H9 (cell line): ENCODE measurements at regions not wholly inside any gene's neighbourhood (a gene's known extent, or its start where the extent isn't known, plus 50 kb on each side); places are given as distances from the start of the nearest gene placed in this dataset.

Experiments
- DNase-seq: peaks from one replicate; pipeline ENCODE4 v3.0.0-alpha.2; 2017
- H2AFZ ChIP-seq: one replicate; pipeline ENCODE4 v1.6.1; 2013; ENCODE audit warnings: mild to moderate bottlenecking, low read length, control low read depth, moderate library complexity
- H2AK5ac ChIP-seq: 2 replicates; pipeline ENCODE4 v1.6.1; 2013; ENCODE audit warnings: low read length, control low read depth, mixed read lengths; ENCODE audit not compliant: insufficient read length
- H2BK120ac ChIP-seq: one replicate; pipeline ENCODE4 v1.6.1; 2013; ENCODE audit warnings: low read depth, mild to moderate bottlenecking, low read length, control low read depth, inconsistent platforms; ENCODE audit not compliant: poor library complexity, severe bottlenecking
- H2BK12ac ChIP-seq: 2 replicates; pipeline ENCODE4 v1.6.1; 2013; ENCODE audit warnings: low read length, control low read depth, mixed read lengths, low read depth; ENCODE audit not compliant: insufficient read length
- H2BK15ac ChIP-seq: 2 replicates; pipeline ENCODE4 v1.6.1; 2013; ENCODE audit warnings: low read depth, low read length, control low read depth
- H2BK20ac ChIP-seq: one replicate; pipeline ENCODE4 v1.6.1; 2013; ENCODE audit warnings: low read depth, mild to moderate bottlenecking, low read length, control low read depth, inconsistent platforms; ENCODE audit not compliant: poor library complexity, severe bottlenecking
- H2BK5ac ChIP-seq: 2 replicates; pipeline ENCODE4 v1.6.1; 2013; ENCODE audit warnings: low read length, control low read depth, mixed read lengths; ENCODE audit not compliant: insufficient read length
- H3K14ac ChIP-seq: 2 replicates; pipeline ENCODE4 v1.6.1; 2013; ENCODE audit warnings: low read length, control low read depth; ENCODE audit not compliant: insufficient read depth
- H3K18ac ChIP-seq: 2 replicates; pipeline ENCODE4 v1.6.1; 2013; ENCODE audit warnings: low read depth, mild to moderate bottlenecking, mixed read lengths, low read length, control low read depth; ENCODE audit not compliant: insufficient read length
- H3K23ac ChIP-seq: 2 replicates; pipeline ENCODE4 v1.6.1; 2013; ENCODE audit warnings: low read length, control low read depth, mixed read lengths, low read depth; ENCODE audit not compliant: insufficient read length
- H3K23me2 ChIP-seq: 2 replicates; pipeline ENCODE4 v1.6.1; 2013; ENCODE audit warnings: low read depth, mild to moderate bottlenecking, mixed read lengths, low read length, control low read depth; ENCODE audit not compliant: insufficient read length, poor library complexity, severe bottlenecking
- H3K27ac ChIP-seq: 2 replicates; pipeline ENCODE4 v1.5.1; 2013; ENCODE audit warnings: low read length, control low read depth, mixed read lengths, low read depth; ENCODE audit not compliant: insufficient read length
- H3K27me3 ChIP-seq: 2 replicates; pipeline ENCODE4 v1.6.1; 2013; ENCODE audit warnings: low read length, control low read depth, inconsistent platforms; ENCODE audit not compliant: insufficient read depth
- H3K4ac ChIP-seq: 2 replicates; pipeline ENCODE4 v1.6.1; 2013; ENCODE audit warnings: low read depth, mild to moderate bottlenecking, control low read depth, inconsistent platforms, low read length, moderate library complexity
- H3K4me1 ChIP-seq: 2 replicates; pipeline ENCODE4 v1.6.1; 2013; ENCODE audit warnings: low read length, control low read depth, inconsistent platforms; ENCODE audit not compliant: insufficient read depth
- H3K4me2 ChIP-seq: 2 replicates; pipeline ENCODE4 v1.6.1; 2013; ENCODE audit warnings: low read length, control low read depth, mixed read lengths; ENCODE audit not compliant: insufficient read length, insufficient read depth
- H3K56ac ChIP-seq: 2 replicates; pipeline ENCODE4 v1.6.1; 2013; ENCODE audit warnings: low read depth, mild to moderate bottlenecking, mixed read lengths, low read length, control low read depth; ENCODE audit not compliant: insufficient read length
- H3K79me1 ChIP-seq: 2 replicates; pipeline ENCODE4 v1.6.1; 2013; ENCODE audit warnings: low read depth, mild to moderate bottlenecking, moderate library complexity, low read length, control low read depth, inconsistent platforms; ENCODE audit not compliant: insufficient read depth, poor library complexity, severe bottlenecking
- H3K79me2 ChIP-seq: 2 replicates; pipeline ENCODE4 v1.6.1; 2013; ENCODE audit warnings: low read length, control low read depth, inconsistent platforms; ENCODE audit not compliant: insufficient read depth
- H3K9ac ChIP-seq: 2 replicates; pipeline ENCODE4 v1.6.1; 2013; ENCODE audit warnings: low read length, control low read depth, mixed read lengths; ENCODE audit not compliant: insufficient read length; ENCODE audit errors: extremely low read depth
- H3K9me3 ChIP-seq: one replicate; pipeline ENCODE4 v1.6.1; 2013; ENCODE audit warnings: low read depth, low read length, inconsistent platforms; ENCODE audit not compliant: control insufficient read depth
- H3T11ph ChIP-seq: one replicate; pipeline ENCODE4 v1.6.1; 2013; ENCODE audit warnings: mild to moderate bottlenecking, low read length, control low read depth, inconsistent platforms
- H4K20me1 ChIP-seq: one replicate; pipeline ENCODE4 v1.6.1; 2013; ENCODE audit not compliant: control insufficient read depth, insufficient read length, insufficient read depth
- H4K5ac ChIP-seq: 2 replicates; pipeline ENCODE4 v1.6.1; 2013; ENCODE audit warnings: low read depth, mild to moderate bottlenecking, mixed read lengths, low read length, control low read depth; ENCODE audit not compliant: insufficient read length
- H4K8ac ChIP-seq: replicated peaks from 2 replicates; pipeline ENCODE4 v1.6.1; 2013; ENCODE audit warnings: low read length, control low read depth, mixed read lengths, low read depth; ENCODE audit not compliant: insufficient read length
- H4K91ac ChIP-seq: 2 replicates; pipeline ENCODE4 v1.6.1; 2013; ENCODE audit warnings: low read depth, mild to moderate bottlenecking, moderate library complexity, mixed read lengths, low read length, control low read depth; ENCODE audit not compliant: insufficient read length
- H3K27ac Mint-ChIP-seq, 3 experiments: 2 replicates in 2 of 3; 3 replicates in 1 of 3; pipeline ENCODE4 v1.8.0; 2020 to 2021; ENCODE audit warnings: mixed read lengths in 3 of 3, mild to moderate bottlenecking in 1 of 3, moderate library complexity in 1 of 3
- H3K27me3 Mint-ChIP-seq: 2 replicates; pipeline ENCODE4 v1.8.0; 2021; ENCODE audit warnings: low read depth, mild to moderate bottlenecking, moderate library complexity, mixed read lengths
- H3K36me3 Mint-ChIP-seq, 3 experiments: 2 replicates in 2 of 3; 3 replicates in 1 of 3; pipeline ENCODE4 v1.8.0; 2020 to 2021; ENCODE audit warnings: low read depth in 3 of 3, mixed read lengths in 3 of 3; ENCODE audit not compliant: insufficient read depth in 1 of 3
- H3K4me1 Mint-ChIP-seq, 2 experiments: 2 replicates each; pipeline ENCODE4 v1.8.0; 2020; ENCODE audit warnings: mixed read lengths in 2 of 2
- H3K4me3 Mint-ChIP-seq, 2 experiments: 2 replicates in 1 of 2; 3 replicates in 1 of 2; pipeline ENCODE4 v1.8.0; 2020 to 2021; ENCODE audit warnings: mild to moderate bottlenecking in 2 of 2, mixed read lengths in 2 of 2, moderate library complexity in 1 of 2
- H3K9me3 Mint-ChIP-seq, 2 experiments: 2 replicates in 1 of 2; 3 replicates in 1 of 2; pipeline ENCODE4 v1.8.0; 2020; ENCODE audit warnings: mild to moderate bottlenecking in 2 of 2, mixed read lengths in 2 of 2, moderate library complexity in 1 of 2
- WGBS: extraction: QIAGEN DNeasy Blood & Tissue Kit; methylation state at CpG from one replicate; pipeline ENCODE4 v1.1.7; 2013; ENCODE audit warnings: missing lambda C conversion rate, low lambda C conversion rate, mixed read lengths; ENCODE audit not compliant: insufficient read length; ENCODE audit errors: extremely low coverage; 5-methylcytosine and 5-hydroxymethylcytosine counted together
- TF ChIP-seq, protein P1 (sequence below): fragments of 200-600 bp; sonication (generic); conservative IDR thresholded peaks from 3 replicates; pipeline ENCODE4 v1.8.0; 2021; ENCODE audit warnings: antibody characterized with exemption, mild to moderate bottlenecking

DNA sequence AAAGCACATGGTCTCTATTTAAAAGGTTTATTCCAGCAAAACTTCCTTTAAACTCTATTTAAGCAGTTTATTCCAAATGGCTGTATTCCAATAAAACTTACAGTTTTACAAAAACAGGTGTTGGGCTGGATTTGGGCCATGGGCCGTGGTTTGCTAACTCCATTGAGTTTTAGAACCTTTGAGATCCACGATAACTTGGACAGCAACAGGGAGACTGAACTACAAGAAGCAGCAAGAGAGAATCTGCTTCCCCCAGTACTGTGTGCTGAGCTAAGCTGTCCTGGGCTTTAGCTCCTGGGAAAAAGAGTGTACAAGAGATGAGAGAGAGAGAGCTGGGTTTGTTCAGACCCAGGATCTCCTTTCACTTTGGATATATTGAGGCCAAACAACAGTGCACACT is 204.0 kb upstream of the CELF2 start:
- peaks cover 4% of the 10 kb centered on the region in 2 experiments for H3K4me1 Mint-ChIP-seq
- Histone ChIP-seq H3K27me3 (no peaks in the 10 kb centered on the region), H3K18ac (no peak overlapping the region), H3K4ac (no peak overlapping the region), H3T11ph (no peak overlapping the region), H2BK120ac (no peak overlapping the region), H4K8ac (no peak overlapping the region), H3K4me1 (no peaks in the 10 kb centered on the region), H3K23ac (no peak overlapping the region), H2BK5ac (no peak overlapping the region), H3K79me2 (no peaks in the 10 kb centered on the region), H3K79me1 (no peaks in the 10 kb centered on the region), H2BK15ac (no peak overlapping the region), H3K23me2 (no peaks in the 10 kb centered on the region), H3K9ac (no peak overlapping the region), H3K9me3 (no peaks in the 10 kb centered on the region), H2BK20ac (no peak overlapping the region), H3K27ac (no peak overlapping the region), H3K14ac (no peak overlapping the region), H3K4me2 (no peak overlapping the region), H4K20me1 (no peaks in the 10 kb centered on the region), H2BK12ac (no peak overlapping the region), H4K5ac (no peak overlapping the region), H2AK5ac (no peak overlapping the region), H3K56ac (no peak overlapping the region), H4K91ac (no peak overlapping the region), H2AFZ (no peak overlapping the region)
- no peak overlapping the region for H3K27ac Mint-ChIP-seq
- H3K27me3 Mint-ChIP-seq: no peaks in the 10 kb centered on the region; the same call in 1 of the 2 replicates
- WGBS: no CpG with 5 or more reads among the region's 2 CpGs
- peaks cover 0 to 5% (median 2%) of the 10 kb centered on the region in 3 experiments; a peak in 3 of 7 replicates for H3K36me3 Mint-ChIP-seq
- DNase-seq: no peak
- TF ChIP-seq, protein P1, sequence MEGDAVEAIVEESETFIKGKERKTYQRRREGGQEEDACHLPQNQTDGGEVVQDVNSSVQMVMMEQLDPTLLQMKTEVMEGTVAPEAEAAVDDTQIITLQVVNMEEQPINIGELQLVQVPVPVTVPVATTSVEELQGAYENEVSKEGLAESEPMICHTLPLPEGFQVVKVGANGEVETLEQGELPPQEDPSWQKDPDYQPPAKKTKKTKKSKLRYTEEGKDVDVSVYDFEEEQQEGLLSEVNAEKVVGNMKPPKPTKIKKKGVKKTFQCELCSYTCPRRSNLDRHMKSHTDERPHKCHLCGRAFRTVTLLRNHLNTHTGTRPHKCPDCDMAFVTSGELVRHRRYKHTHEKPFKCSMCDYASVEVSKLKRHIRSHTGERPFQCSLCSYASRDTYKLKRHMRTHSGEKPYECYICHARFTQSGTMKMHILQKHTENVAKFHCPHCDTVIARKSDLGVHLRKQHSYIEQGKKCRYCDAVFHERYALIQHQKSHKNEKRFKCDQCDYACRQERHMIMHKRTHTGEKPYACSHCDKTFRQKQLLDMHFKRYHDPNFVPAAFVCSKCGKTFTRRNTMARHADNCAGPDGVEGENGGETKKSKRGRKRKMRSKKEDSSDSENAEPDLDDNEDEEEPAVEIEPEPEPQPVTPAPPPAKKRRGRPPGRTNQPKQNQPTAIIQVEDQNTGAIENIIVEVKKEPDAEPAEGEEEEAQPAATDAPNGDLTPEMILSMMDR: no peak
- peaks cover 4% of the 10 kb centered on the region in 2 experiments for H3K9me3 Mint-ChIP-seq
- H3K4me3 Mint-ChIP-seq: no peak overlapping the region
